Fibroblast of the conjunctiva (primary cell): ENCODE measurements at regions not wholly inside any gene's neighbourhood (a gene's known extent, or its start where the extent isn't known, plus 50 kb on each side); places are given as distances from the start of the nearest gene placed in this dataset.
"Not testable (repeated sequence)": the region's sequence is repeated elsewhere in the genome, so short reads cannot be mapped to it uniquely, and the experiment has no call there.

Source experiments
- DNase-seq: peaks from one replicate; pipeline ENCODE4 v3.0.0-alpha.2; 2010; ENCODE audit warnings: low read depth

- DNase-seq = no peak
Measured at GRCh38 chr12:23083267-23083666, 458.3 kb downstream of the ETNK1 start.

GRCh38 chr12:23084236-23084995, 459.4 kb downstream of the ETNK1 start:
- DNase-seq = peak; percentile 26

GRCh38 chr12:23088594-23088993, 463.6 kb downstream of the ETNK1 start:
- DNase-seq = no peak

- no peak for DNase-seq
Measured at GRCh38 chr12:23093488-23093887, 468.5 kb downstream of the ETNK1 start.

GRCh38 chr12:23096321-23096720, 471.4 kb downstream of the ETNK1 start:
- no peak for DNase-seq

GRCh38 chr12:23098110-23098509, 473.1 kb downstream of the ETNK1 start:
- no peak for DNase-seq

- DNase-seq = no peak
Measured at GRCh38 chr12:23098517-23098916, 473.5 kb downstream of the ETNK1 start.

GRCh38 chr12:23099104-23099503, 474.1 kb downstream of the ETNK1 start:
- no peak for DNase-seq

- no peak for DNase-seq
Measured at GRCh38 chr12:23099604-23100003, 474.6 kb downstream of the ETNK1 start.

GRCh38 chr12:23108957-23109356, 484.0 kb downstream of the ETNK1 start:
- DNase-seq = no peak

- DNase-seq = no peak
Measured at GRCh38 chr12:23113781-23114180, 488.8 kb downstream of the ETNK1 start.

GRCh38 chr12:23115984-23116383, 491.0 kb downstream of the ETNK1 start:
- DNase-seq = no peak

- DNase-seq = no peak
Measured at GRCh38 chr12:23126794-23127193, 501.8 kb downstream of the ETNK1 start.

- no peak for DNase-seq
Measured at GRCh38 chr12:23127701-23128100, 502.7 kb downstream of the ETNK1 start.

- no peak for DNase-seq
Measured at GRCh38 chr12:23128462-23128861, 503.5 kb downstream of the ETNK1 start.

- no peak for DNase-seq
Measured at GRCh38 chr12:23132357-23132756, 507.4 kb downstream of the ETNK1 start.

GRCh38 chr12:23133471-23133870, 508.5 kb downstream of the ETNK1 start:
- DNase-seq = no peak

- DNase-seq = no peak
Measured at GRCh38 chr12:23139026-23139425, 514.1 kb downstream of the ETNK1 start.

- DNase-seq = no peak
Measured at GRCh38 chr12:23140710-23141109, 515.7 kb downstream of the ETNK1 start.

GRCh38 chr12:23141335-23141734, 516.4 kb downstream of the ETNK1 start:
- DNase-seq = no peak

GRCh38 chr12:23146070-23146469, 521.1 kb downstream of the ETNK1 start:
- not testable (repeated sequence) for DNase-seq

GRCh38 chr12:23168459-23168858, 543.5 kb downstream of the ETNK1 start:
- DNase-seq = no peak

GRCh38 chr12:23169012-23169695, 544.2 kb downstream of the ETNK1 start:
- no peak for DNase-seq

GRCh38 chr12:23169696-23170013, 544.7 kb downstream of the ETNK1 start:
- DNase-seq = no peak
